HG03097 (cell line): ENCODE measurements at regions not wholly inside any gene's neighbourhood (a gene's known extent, or its start where the extent isn't known, plus 50 kb on each side); places are given as distances from the start of the nearest gene placed in this dataset.
"Not testable (repeated sequence)": the region's sequence is repeated elsewhere in the genome, so short reads cannot be mapped to it uniquely, and the experiment has no call there.

Experiments
- ATAC-seq: cut with Tn5 transposase; IDR thresholded peaks from one replicate; pipeline ENCODE4 v1.9.1; 2021; ENCODE audit not compliant: unreplicated experiment, low FRiP score

DNA sequence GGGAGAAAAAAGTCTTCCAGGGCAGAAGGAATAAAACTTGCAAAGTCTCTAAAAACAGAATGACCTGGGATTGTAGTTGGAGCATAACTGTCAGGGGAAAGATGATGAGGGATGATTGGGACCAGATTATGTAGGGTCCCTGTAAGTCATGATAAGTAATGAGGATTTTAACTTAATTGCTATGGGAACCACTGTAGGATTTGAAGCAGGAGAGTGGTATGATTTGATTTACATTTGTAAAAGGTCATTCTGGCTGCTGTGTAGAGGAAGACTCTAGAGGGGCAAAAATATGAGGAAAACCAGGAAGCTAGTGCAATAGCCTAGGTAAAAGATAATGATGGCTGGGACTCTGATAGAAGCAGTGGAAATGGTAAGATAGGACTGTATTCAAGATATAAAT is 900.2 kb downstream of the DIAPH3 start:
- no peak for ATAC-seq

GRCh38 chr13:59266478-59267063 is 897.2 kb downstream of the DIAPH3 start:
- no peak for ATAC-seq

DNA sequence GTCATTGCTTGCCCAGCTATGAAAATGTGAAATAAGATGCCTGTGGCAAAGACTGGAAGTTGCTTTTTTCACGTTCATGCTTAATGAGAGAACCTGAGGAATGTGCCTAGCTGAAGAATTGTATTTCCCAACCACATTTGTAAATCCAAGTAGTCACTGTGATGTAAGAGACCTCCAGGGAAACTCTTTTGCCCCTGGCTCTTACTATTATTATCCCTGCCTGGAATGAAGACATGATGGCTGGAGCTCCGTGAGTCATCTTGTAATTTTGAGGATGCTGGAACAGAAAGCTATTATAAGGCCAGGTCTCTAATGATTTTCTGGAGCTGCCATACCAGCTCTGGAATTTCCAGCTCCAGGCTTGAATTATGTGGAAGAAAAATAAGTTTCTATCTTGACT is 894.3 kb downstream of the DIAPH3 start:
- no peak for ATAC-seq

DNA sequence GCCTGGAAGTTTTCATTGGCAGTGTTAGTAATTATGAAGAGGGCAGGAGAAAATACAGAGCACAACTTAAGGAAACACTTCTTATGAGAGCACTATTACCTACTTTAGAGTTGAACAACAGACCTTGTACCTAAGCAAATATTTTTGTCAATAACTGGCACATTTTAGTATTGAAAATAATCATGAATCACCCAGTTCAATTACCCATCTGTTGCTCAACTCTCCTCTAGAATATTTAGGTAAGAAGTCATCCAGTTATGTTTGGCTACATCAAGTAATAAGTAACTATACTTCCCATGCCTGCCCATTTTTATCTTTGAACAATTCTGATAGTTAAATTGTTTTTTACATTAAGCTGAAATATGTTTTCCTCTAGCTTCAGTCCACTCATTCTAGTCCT is 893.4 kb downstream of the DIAPH3 start:
- ATAC-seq = no peak

GRCh38 chr13:59274958-59275727 is 888.6 kb downstream of the DIAPH3 start:
- ATAC-seq = no peak

GRCh38 chr13:59276436-59276835 is 887.3 kb downstream of the DIAPH3 start:
- ATAC-seq = no peak

DNA sequence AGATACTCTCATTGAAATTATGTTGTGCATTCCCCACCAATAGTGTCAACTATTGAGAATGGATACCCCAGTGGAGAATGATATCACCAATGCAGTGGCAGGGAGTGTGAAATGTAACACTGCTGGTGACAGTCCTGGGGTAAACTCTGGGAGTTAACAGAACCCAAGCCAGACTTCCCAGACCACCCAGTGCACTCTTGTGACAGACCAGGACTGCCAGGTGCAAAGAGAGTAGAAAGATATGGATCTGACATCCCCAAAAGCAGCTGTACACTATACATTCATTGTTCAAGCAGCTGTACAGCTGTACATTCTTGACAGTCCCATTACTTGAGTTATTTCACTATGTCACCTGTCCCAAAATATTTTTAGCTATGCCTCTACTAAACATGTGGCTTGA is 886.6 kb downstream of the DIAPH3 start:
- no peak for ATAC-seq

DNA sequence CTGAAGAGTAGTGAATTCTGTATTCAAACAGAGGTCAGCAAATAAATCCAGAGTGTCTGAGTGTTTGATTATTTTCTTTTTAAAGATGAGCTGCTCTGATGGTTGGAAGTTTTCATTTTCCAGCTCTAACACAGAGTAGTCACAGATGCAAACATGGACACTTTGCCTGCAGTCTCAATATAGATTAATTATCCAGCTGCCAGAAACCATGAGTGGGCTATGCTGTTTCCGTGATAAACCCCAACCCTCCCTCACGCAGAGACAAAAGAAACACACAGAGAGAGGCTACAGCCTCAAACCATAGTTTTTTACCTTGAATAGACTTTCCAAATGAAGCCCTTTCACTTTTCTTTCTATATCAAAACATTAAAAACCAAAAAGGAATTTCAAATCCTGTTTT is 884.7 kb downstream of the DIAPH3 start:
- no peak for ATAC-seq

DNA sequence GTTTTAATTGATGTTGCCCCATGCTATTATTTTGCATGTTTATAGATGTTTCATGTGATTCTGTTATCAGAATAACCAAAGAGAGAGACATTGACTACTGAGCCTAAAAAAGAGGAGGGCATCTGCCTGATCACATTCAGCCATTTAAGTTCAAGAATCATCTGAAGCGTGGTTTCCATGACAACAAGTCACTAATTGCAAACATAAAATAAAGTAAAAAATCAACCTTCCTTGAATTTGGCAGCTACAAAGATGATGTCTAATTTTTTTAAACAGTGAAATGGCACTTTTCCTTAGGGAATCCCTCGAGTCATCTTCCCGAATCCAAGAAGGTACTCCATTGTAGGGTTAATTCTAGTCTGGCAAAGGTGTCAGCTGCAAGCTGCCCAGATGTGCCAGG is 884.2 kb downstream of the DIAPH3 start:
- no peak for ATAC-seq

DNA sequence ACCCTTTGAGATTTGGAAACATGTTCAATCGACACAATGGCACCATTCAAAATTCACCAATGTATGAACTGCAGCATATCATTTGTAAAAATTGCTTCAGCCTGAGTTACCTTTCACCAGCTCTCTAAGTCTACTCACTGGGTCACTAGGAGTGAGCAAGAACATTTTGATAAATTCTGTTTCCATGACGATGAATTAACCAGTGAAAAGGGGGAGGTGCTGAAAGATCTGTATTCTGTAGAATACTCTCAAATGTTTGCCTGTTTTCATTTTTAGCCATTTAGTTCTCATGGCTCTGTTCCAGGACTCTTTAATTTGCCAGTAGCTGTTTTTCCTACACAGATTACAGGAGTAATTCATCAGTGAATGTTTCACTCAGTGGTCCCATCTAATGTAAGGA is 883.4 kb downstream of the DIAPH3 start:
- no peak for ATAC-seq

GRCh38 chr13:59281453-59281852 is 882.3 kb downstream of the DIAPH3 start:
- ATAC-seq = no peak

GRCh38 chr13:59292240-59292639 is 871.5 kb downstream of the DIAPH3 start:
- ATAC-seq = not testable (repeated sequence)

GRCh38 chr13:59299584-59299983 is 864.1 kb downstream of the DIAPH3 start:
- no peak for ATAC-seq

DNA sequence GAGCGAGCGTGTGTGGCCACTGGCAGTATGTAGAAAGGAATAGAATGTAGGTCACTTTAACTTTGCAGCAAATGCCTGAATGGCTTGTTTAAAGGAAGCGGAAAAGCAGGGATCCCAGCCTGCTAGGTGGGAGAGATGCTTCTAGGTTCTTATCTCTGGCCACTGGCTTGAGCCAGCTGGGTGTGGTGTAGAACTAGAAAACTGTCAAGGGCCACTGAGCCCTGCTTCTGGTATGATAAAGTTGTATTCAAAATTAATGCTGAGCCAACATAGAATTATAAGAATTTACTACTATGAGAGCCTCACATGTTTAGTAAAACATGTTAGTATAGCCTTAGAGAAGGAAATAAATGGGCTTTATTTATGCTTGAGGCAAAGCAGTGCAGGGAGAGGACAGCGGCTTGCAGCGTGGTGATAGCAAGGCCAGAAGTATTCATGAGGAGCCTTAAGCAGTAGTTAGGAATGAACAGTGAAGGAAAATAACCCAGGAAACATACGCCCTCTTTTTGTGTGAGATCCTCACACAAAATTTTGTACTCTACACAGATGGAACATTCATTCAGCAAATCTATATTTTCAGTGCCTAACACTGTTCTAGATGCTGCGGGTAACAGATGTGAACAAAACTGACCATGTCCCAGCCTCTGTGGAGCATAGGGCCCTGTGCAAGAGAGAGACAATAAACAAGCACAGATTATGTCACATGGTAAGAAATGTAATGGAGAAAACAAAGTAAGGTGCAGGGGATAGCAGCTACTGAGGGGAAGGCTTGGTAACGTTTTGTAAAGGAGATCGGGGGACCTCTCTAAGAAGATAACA is 863.2 kb downstream of the DIAPH3 start:
- no peak for ATAC-seq

- ATAC-seq = no peak
Measured at GRCh38 chr13:59301174-59301567, 862.6 kb downstream of the DIAPH3 start.

DNA sequence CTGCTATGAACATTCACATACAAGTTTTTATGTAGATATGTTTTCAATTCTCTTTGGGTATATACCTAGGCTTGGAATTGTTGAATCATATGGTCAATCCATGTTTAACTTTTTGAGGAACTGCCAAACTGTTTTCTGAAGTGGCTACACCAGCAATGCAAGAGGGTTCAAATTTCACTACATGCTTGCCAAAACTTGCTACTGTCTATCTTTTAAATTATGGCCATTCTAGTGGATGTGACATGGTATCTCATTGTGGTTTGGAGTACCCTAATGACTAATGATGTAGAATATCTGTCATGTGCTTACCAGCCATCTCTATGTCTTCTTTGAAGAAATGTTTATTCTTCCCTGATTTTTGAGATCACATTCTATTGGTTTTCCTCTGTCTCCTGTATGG is 860.3 kb downstream of the DIAPH3 start:
- no peak for ATAC-seq

DNA sequence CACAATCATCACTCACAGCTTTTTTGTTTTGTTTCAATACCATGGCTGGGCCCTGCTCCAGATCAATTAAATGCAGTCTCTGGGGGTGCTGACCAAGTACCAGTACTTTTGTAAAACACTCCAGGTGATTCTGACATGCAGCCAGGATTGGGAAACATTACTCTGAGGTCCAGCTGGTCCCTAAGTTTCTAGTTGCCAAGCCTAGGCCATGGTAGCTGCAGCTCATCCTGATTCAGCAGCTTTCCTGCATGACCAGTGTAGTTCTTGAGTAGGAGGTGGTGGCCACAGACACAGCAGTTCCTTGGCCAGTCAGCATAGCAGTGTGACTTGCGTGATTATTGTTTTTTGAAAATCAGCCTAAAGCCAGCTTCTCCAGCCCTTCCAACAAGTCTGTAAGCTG is 859.1 kb downstream of the DIAPH3 start:
- no peak for ATAC-seq

DNA sequence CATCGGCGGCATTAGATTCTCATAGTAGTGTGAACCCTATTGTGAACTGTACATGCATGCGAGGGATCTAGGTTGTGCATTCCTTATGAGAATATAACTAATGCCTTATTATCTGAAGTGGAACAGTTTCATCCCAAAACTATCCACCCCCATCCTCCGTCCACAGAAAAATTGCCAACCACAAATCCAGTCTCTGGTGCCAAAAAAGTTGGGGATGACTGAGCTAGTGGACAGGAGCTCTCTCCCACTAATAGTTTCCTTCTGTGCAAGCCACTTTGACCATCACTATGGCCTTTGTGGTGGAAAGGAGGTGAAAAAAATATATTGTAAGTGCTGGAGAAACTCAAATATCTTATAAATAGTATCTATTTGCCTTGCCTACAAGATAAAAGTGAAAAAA is 857.8 kb downstream of the DIAPH3 start:
- no peak for ATAC-seq

GRCh38 chr13:59312776-59313175 is 851.0 kb downstream of the DIAPH3 start:
- no peak for ATAC-seq

DNA sequence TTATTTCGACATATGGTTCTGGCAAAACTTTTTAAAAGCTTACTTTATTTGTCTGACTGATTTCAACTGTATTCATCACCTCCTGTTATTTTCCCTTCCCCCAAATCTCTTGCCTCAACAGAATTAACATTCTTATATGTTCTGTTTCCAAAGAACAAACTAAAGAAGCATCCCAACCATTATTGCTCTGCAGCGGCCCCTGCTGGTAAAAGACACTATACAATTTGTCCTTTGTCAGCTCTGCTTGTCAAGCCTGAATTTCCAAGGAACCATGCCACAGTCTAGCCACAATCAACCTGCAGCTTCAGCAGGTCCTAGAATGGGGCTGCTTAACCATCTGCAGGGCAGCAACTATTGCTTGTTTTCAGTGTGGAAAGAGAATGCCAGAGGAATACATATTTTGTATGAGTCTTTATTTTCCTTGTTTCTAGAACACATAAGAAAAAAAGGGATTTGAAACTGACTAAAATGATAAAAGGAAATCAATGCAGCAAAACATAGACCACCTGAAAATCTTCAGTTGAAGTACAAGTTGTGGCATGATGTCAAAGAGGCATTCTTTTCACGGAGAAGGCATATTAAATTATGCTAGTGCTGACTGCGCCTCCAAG is 845.3 kb downstream of the DIAPH3 start:
- ATAC-seq = no peak

- ATAC-seq = no peak
Measured at GRCh38 chr13:59319276-59319675, 844.5 kb downstream of the DIAPH3 start.
